IPS-15b (cell line): ENCODE measurements at regions not wholly inside any gene's neighbourhood (a gene's known extent, or its start where the extent isn't known, plus 50 kb on each side); places are given as distances from the start of the nearest gene placed in this dataset.

ENCODE experiments used
- H3K27me3 ChIP-seq: one replicate; pipeline ENCODE4 v1.6.1; 2013; ENCODE audit warnings: low read length; ENCODE audit not compliant: control insufficient read depth, insufficient read depth
- H3K36me3 ChIP-seq: one replicate; pipeline ENCODE4 v1.6.1; 2013; ENCODE audit warnings: low read length; ENCODE audit not compliant: control insufficient read depth, insufficient read depth
- H3K4me1 ChIP-seq: one replicate; pipeline ENCODE4 v1.6.1; 2013; ENCODE audit warnings: mild to moderate bottlenecking, low read length; ENCODE audit not compliant: control insufficient read depth, insufficient read depth
- H3K4me3 ChIP-seq: one replicate; pipeline ENCODE4 v1.5.1; 2013; ENCODE audit warnings: low read depth, low read length
- H3K9ac ChIP-seq: one replicate; pipeline ENCODE4 v1.6.1; 2013; ENCODE audit warnings: low read depth, mild to moderate bottlenecking, low read length
- H3K9me3 ChIP-seq: one replicate; pipeline ENCODE4 v1.6.1; 2013; ENCODE audit warnings: mild to moderate bottlenecking, low read length; ENCODE audit not compliant: control insufficient read depth, insufficient read depth

DNA sequence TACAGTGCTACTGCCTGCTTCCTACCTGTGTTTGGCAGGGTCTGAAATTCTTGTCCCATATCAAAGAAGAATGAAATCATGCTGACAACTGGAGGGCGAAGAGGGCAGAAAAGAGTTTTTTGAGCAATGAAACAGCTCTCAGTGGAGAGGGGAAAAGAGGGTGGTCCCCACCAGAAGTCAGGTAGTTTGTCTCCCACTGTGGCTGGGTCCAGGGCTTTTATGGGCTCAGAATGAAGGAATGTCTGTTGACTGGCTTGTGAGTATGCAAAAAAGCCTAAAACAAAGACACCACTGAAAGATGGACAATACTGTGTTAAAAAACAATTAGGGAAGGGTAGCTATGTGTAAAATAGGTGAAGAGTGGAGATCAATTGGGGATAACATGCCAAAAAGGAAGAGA, 115.0 kb downstream of the ADAM29 start:
- Histone ChIP-seq H3K9me3 (peaks cover 8% of the 10 kb centered on the region), H3K4me1 (no peaks in the 10 kb centered on the region), H3K4me3 (no peak overlapping the region), H3K36me3 (no peaks in the 10 kb centered on the region), H3K27me3 (no peaks in the 10 kb centered on the region), H3K9ac (no peak overlapping the region)

- H3K4me1 ChIP-seq = no peaks in the 10 kb centered on the region
- H3K36me3 ChIP-seq = no peaks in the 10 kb centered on the region
- H3K9ac ChIP-seq = no peak overlapping the region
- no peaks in the 10 kb centered on the region for H3K27me3 ChIP-seq
- peaks cover 8% of the 10 kb centered on the region for H3K9me3 ChIP-seq
- H3K4me3 ChIP-seq = no peak overlapping the region
Observed at GRCh38 chr4:175034007-175034406, 115.8 kb downstream of the ADAM29 start.

DNA sequence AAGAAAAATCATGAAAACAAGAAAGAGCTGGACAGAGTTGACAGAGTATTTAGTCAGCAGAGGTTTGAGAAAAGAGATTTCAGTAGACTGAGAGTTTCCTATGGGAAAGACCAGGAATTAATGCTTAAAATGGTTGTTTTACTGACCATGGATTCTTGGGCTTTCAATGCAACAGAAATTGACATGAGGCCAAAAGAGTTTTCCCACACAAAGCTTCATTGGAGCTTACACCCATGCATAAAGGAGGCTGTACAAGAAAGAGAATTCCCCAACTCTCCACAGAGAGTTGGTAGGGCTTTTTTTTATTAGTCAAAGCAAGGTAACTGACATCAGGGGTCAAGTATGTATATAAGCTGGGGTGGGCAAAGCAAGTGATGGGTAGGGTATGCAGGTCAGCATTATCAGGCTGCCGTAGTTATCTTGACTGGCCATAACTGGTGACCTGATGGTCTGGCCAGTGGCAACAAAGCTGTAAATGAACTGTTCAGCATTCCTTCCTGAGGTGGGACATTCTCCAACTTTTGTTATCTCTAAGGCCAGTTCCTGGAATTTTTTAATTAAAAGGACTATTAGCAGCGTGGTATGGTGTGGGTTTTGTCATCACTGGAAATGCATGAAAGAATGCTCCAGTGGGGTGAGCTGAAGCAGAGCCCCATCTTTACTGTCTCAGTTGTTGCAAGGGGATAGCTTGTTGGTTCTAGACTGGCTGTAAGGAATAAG, 117.0 kb downstream of the ADAM29 start:
- no peak overlapping the region for H3K4me3 ChIP-seq
- H3K9ac ChIP-seq = no peak overlapping the region
- no peaks in the 10 kb centered on the region for H3K27me3 ChIP-seq
- peaks cover 8% of the 10 kb centered on the region for H3K9me3 ChIP-seq
- no peaks in the 10 kb centered on the region for H3K4me1 ChIP-seq
- H3K36me3 ChIP-seq = no peaks in the 10 kb centered on the region

GRCh38 chr4:175035905-175036304, 117.7 kb downstream of the ADAM29 start:
- no peak overlapping the region for H3K4me3 ChIP-seq
- no peaks in the 10 kb centered on the region for H3K4me1 ChIP-seq
- H3K9ac ChIP-seq = no peak overlapping the region
- no peaks in the 10 kb centered on the region for H3K36me3 ChIP-seq
- peaks cover 8% of the 10 kb centered on the region for H3K9me3 ChIP-seq
- H3K27me3 ChIP-seq = no peaks in the 10 kb centered on the region

- H3K9ac ChIP-seq = no peak overlapping the region
Observed at GRCh38 chr4:175048111-175048784, 130.1 kb downstream of the ADAM29 start.

GRCh38 chr4:175048906-175049305, 130.7 kb downstream of the ADAM29 start:
- no peak overlapping the region for H3K9ac ChIP-seq
- H3K4me3 ChIP-seq = no peak overlapping the region
- no peaks in the 10 kb centered on the region for H3K9me3 ChIP-seq
- no peaks in the 10 kb centered on the region for H3K36me3 ChIP-seq
- H3K27me3 ChIP-seq = no peaks in the 10 kb centered on the region
- no peaks in the 10 kb centered on the region for H3K4me1 ChIP-seq

More at GRCh38 chr4:175048111-175048784, 130.1 kb downstream of the ADAM29 start:
- Histone ChIP-seq H3K27me3 (no peaks in the 10 kb centered on the region), H3K4me1 (no peaks in the 10 kb centered on the region), H3K9me3 (no peaks in the 10 kb centered on the region), H3K36me3 (no peaks in the 10 kb centered on the region), H3K4me3 (no peak overlapping the region)

- no peaks in the 10 kb centered on the region for H3K9me3 ChIP-seq
- no peak overlapping the region for H3K4me3 ChIP-seq
- no peaks in the 10 kb centered on the region for H3K36me3 ChIP-seq
- no peaks in the 10 kb centered on the region for H3K4me1 ChIP-seq
- H3K27me3 ChIP-seq = no peaks in the 10 kb centered on the region
- H3K9ac ChIP-seq = no peak overlapping the region
Observed at GRCh38 chr4:175051974-175052373, 133.8 kb downstream of the ADAM29 start.

GRCh38 chr4:175054980-175055379, 136.8 kb downstream of the ADAM29 start:
- Histone ChIP-seq H3K9me3 (no peaks in the 10 kb centered on the region), H3K9ac (no peak overlapping the region), H3K4me1 (no peaks in the 10 kb centered on the region), H3K36me3 (no peaks in the 10 kb centered on the region), H3K27me3 (no peaks in the 10 kb centered on the region), H3K4me3 (no peak overlapping the region)

- no peaks in the 10 kb centered on the region for H3K36me3 ChIP-seq
- H3K4me1 ChIP-seq = no peaks in the 10 kb centered on the region
- no peak overlapping the region for H3K9ac ChIP-seq
- H3K27me3 ChIP-seq = no peaks in the 10 kb centered on the region
- no peak overlapping the region for H3K4me3 ChIP-seq
- no peaks in the 10 kb centered on the region for H3K9me3 ChIP-seq
Observed at GRCh38 chr4:175062183-175062592, 144.0 kb downstream of the ADAM29 start.

DNA sequence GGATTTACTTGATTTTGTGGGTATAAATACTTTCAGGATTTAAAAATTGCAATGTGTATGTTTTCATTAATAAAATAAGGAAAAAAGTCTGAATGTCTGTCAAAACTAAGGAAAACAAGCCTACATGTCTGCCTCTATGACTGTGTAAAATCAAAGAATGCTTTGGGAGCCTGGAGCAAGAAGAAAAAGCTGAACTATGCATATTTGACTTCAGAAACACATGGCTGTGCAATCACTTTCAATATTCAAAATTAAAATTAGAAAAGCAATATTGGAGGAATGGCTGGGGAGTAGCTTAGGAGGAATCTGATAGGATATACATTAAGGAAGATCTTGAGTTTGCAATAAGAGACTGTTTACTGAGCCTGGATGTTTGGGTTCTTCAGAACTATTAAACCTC, 147.1 kb downstream of the ADAM29 start:
- Histone ChIP-seq H3K4me3 (no peak overlapping the region), H3K4me1 (no peaks in the 10 kb centered on the region), H3K9ac (no peak overlapping the region), H3K36me3 (no peaks in the 10 kb centered on the region), H3K9me3 (no peaks in the 10 kb centered on the region), H3K27me3 (no peaks in the 10 kb centered on the region)

GRCh38 chr4:175066923-175067627, 148.9 kb downstream of the ADAM29 start:
- no peak overlapping the region for H3K9ac ChIP-seq
- H3K9me3 ChIP-seq = no peaks in the 10 kb centered on the region
- H3K27me3 ChIP-seq = no peaks in the 10 kb centered on the region

GRCh38 chr4:175068266-175068665, 150.1 kb downstream of the ADAM29 start:
- Histone ChIP-seq H3K27me3 (no peaks in the 10 kb centered on the region), H3K4me3 (no peak overlapping the region), H3K36me3 (no peaks in the 10 kb centered on the region), H3K4me1 (peaks cover 4% of the 10 kb centered on the region), H3K9ac (no peak overlapping the region), H3K9me3 (no peaks in the 10 kb centered on the region)

More at GRCh38 chr4:175066923-175067627, 148.9 kb downstream of the ADAM29 start:
- Histone ChIP-seq H3K4me3 (no peak overlapping the region), H3K36me3 (no peaks in the 10 kb centered on the region), H3K4me1 (peaks cover 4% of the 10 kb centered on the region)
